ENCODE measurements at regions not wholly inside any gene's neighbourhood (a gene's known extent, or its start where the extent isn't known, plus 50 kb on each side); places are given as distances from the start of the nearest gene placed in this dataset.

- no peak for TF ChIP-seq CTCF (IDR thresholded peaks at IDR 0.05)
- TF ChIP-seq POLR2AphosphoS5 (IDR thresholded peaks at IDR 0.05): no peak
- TF ChIP-seq POLR2A (IDR thresholded peaks at IDR 0.05): no peak
Observed at GRCh38 chr2:88870267-88870839, 178.9 kb downstream of the RPIA start.
